ENCODE measurements at regions not wholly inside any gene's neighbourhood (a gene's known extent, or its start where the extent isn't known, plus 50 kb on each side); places are given as distances from the start of the nearest gene placed in this dataset.

DNA sequence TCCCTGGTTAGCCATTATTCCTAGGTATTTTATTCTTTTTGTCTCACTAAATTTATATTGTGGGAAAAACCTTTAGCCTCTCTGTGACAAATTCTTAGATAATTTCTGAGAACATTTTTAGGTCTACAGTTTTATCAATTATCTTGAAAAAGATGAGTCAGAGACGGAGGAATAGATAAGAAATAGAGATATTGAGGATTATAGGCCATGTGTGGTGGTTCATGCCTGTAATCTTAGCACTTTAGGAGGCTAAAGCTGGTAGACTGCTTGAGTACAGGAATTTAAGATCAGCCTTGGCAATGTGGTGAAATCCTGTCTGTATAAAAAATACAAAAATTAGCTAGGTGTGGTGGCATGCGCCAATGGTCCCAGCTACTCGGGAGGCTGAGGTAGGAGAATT, 960.2 kb downstream of the SQOR start:
- no peak for TF ChIP-seq POLR2A (IDR thresholded peaks at IDR 0.05; ENCODE audit: low read depth, low read length)
- TF ChIP-seq, protein P1, sequence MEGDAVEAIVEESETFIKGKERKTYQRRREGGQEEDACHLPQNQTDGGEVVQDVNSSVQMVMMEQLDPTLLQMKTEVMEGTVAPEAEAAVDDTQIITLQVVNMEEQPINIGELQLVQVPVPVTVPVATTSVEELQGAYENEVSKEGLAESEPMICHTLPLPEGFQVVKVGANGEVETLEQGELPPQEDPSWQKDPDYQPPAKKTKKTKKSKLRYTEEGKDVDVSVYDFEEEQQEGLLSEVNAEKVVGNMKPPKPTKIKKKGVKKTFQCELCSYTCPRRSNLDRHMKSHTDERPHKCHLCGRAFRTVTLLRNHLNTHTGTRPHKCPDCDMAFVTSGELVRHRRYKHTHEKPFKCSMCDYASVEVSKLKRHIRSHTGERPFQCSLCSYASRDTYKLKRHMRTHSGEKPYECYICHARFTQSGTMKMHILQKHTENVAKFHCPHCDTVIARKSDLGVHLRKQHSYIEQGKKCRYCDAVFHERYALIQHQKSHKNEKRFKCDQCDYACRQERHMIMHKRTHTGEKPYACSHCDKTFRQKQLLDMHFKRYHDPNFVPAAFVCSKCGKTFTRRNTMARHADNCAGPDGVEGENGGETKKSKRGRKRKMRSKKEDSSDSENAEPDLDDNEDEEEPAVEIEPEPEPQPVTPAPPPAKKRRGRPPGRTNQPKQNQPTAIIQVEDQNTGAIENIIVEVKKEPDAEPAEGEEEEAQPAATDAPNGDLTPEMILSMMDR (conservative IDR thresholded peaks at IDR 0.05; ENCODE audit: low read depth, low read length) = no peak
- no peak for TF ChIP-seq MXI1 (IDR thresholded peaks at IDR 0.05; ENCODE audit: borderline replicate concordance, low read depth, low read length)
- TF ChIP-seq, protein P2, sequence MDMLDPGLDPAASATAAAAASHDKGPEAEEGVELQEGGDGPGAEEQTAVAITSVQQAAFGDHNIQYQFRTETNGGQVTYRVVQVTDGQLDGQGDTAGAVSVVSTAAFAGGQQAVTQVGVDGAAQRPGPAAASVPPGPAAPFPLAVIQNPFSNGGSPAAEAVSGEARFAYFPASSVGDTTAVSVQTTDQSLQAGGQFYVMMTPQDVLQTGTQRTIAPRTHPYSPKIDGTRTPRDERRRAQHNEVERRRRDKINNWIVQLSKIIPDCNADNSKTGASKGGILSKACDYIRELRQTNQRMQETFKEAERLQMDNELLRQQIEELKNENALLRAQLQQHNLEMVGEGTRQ (IDR thresholded peaks at IDR 0.05; ENCODE audit: low read depth, low read length) = no peak
- no peak for TF ChIP-seq MAFK (IDR thresholded peaks at IDR 0.05; ENCODE audit: low read depth, low read length)
- no peak for TF ChIP-seq RAD21 (IDR thresholded peaks at IDR 0.05; ENCODE audit: low read length)
- TF ChIP-seq FOS (IDR thresholded peaks at IDR 0.05; ENCODE audit: low read depth, low read length) = no peak

All from IMR-90 (cell line).